HepG2 (cell line): ENCODE measurements at regions not wholly inside any gene's neighbourhood (a gene's known extent, or its start where the extent isn't known, plus 50 kb on each side); places are given as distances from the start of the nearest gene placed in this dataset.

Source experiments
- ATAC-seq: fragments of 200-7000 bp; cut with Tn5 transposase; 3 replicates; pipeline ENCODE4 v1.9.1; 2020; ENCODE audit warnings: mild to moderate bottlenecking, moderate library complexity
- BruUV-seq: library from RNA; stranded (reverse); fragments of 400-500 nt; replicated peaks from 2 replicates; lab custom pipeline; 2021; lab: Mats Ljungman, UMichigan
- CTCF ChIA-PET: fragments of 300-600 bp; formaldehyde crosslinking; extraction: SDS; loops from one replicate; lab custom pipeline; 2021; ENCODE audit warnings: low total read pairs, inconsistent platforms, low intra/inter-chr PET ratio; lab: Yijun Ruan, JAX
- POLR2A ChIA-PET: fragments of 350-600 bp; sonication (Branson Sonifier 250); formaldehyde crosslinking; loops from one replicate; lab custom pipeline; 2020; ENCODE audit warnings: antibody characterized with exemption, inconsistent platforms; lab: Yijun Ruan, JAX
- DNase-seq: peaks from one replicate; pipeline ENCODE4 v3.0.0-alpha.2; 2015; ENCODE audit warnings: low spot score
- FAIRE-seq: peaks from 3 replicates; lab custom pipeline; 2011; peaks lifted over from hg19 to GRCh38; lab: Jason Lieb, UNC
- H2AFZ ChIP-seq: one replicate; pipeline ENCODE4 v1.6.1; 2011; ENCODE audit warnings: low read length, inconsistent platforms
- H3K27ac ChIP-seq: fragments of 300-600 bp; 3 replicates; pipeline ENCODE4 v1.8.0; 2011; ENCODE audit warnings: mixed run types, mild to moderate bottlenecking, mixed read lengths, low read length, inconsistent platforms; ENCODE audit not compliant: insufficient read depth; ENCODE audit errors: extremely low read length
- H3K27me3 ChIP-seq, 2 experiments: fragments of 200-600 bp in 1 of 2; 2 replicates in 1 of 2; 3 replicates in 1 of 2; pipeline versions ENCODE4 v1.6.0 to v1.8.0; 2011; ENCODE audit warnings: low read length in 2 of 2, mild to moderate bottlenecking in 2 of 2, moderate library complexity in 2 of 2, inconsistent platforms in 1 of 2; ENCODE audit not compliant: insufficient read depth in 2 of 2, control insufficient read depth in 1 of 2
- H3K36me3 ChIP-seq, 2 experiments: fragments of 200-600 bp in 1 of 2; replicated peaks in 1 of 2; 2 replicates in 1 of 2; 3 replicates in 1 of 2; pipeline versions ENCODE4 v1.5.1 to v1.8.0; 2011; ENCODE audit warnings: low read length in 2 of 2, inconsistent platforms in 1 of 2; ENCODE audit not compliant: insufficient read depth in 2 of 2, control insufficient read depth in 1 of 2
- H3K4me1 ChIP-seq: 2 replicates; pipeline ENCODE4 v1.5.1; 2012; ENCODE audit warnings: low read length, inconsistent platforms; ENCODE audit not compliant: insufficient read depth
- H3K4me2 ChIP-seq: 2 replicates; pipeline ENCODE4 v1.6.0; 2011; ENCODE audit warnings: low read depth, low read length, inconsistent platforms
- H3K4me3 ChIP-seq, 3 experiments: fragments of 200-600 bp in 1 of 3; sonication (generic), shearing (Covaris generic) in 1 of 3; replicated peaks in 1 of 3; 2 replicates each; pipeline ENCODE4 v1.5.1; 2011 to 2016; ENCODE audit warnings: low read length in 3 of 3, inconsistent platforms in 2 of 3, low read depth in 2 of 3, mild to moderate bottlenecking in 2 of 3, control low read depth in 1 of 3, mixed read lengths in 1 of 3; ENCODE audit not compliant: insufficient read depth in 1 of 3
- H3K79me2 ChIP-seq: one replicate; pipeline ENCODE4 v1.6.1; 2011; ENCODE audit warnings: low read length, inconsistent platforms; ENCODE audit not compliant: insufficient read depth
- H3K9ac ChIP-seq: 2 replicates; pipeline ENCODE4 v1.6.0; 2011; ENCODE audit warnings: mild to moderate bottlenecking, low read depth, low read length, inconsistent platforms; ENCODE audit not compliant: insufficient read depth
- H3K9me3 ChIP-seq: 2 replicates; pipeline ENCODE4 v1.5.1; 2012; ENCODE audit warnings: mild to moderate bottlenecking, low read length
- H4K20me1 ChIP-seq: 2 replicates; pipeline ENCODE4 v1.6.0; 2011; ENCODE audit warnings: inconsistent platforms, mild to moderate bottlenecking, low read length, moderate library complexity; ENCODE audit not compliant: insufficient read depth
- AGO1 ChIP-seq: fragments of 200-400 bp; formaldehyde crosslinking; IDR thresholded peaks from 2 replicates; pipeline ENCODE4 v1.6.1; 2017; ENCODE audit warnings: mild to moderate bottlenecking, low read depth, low read length, moderate library complexity; ENCODE audit not compliant: poor library complexity, severe bottlenecking
- HMG20A ChIP-seq: IDR thresholded peaks from 2 replicates; pipeline ENCODE4 v1.6.1; 2016; ENCODE audit warnings: borderline replicate concordance
- NFRKB ChIP-seq: fragments of 450-650 bp; IDR thresholded peaks from 2 replicates; pipeline ENCODE4 v1.6.1; 2017
- PBX3 ChIP-seq: sonication (generic); formaldehyde crosslinking; IDR thresholded peaks from 2 replicates; pipeline ENCODE4 v1.8.1; 2023; ENCODE audit warnings: missing genetic modification reagents, inconsistent platforms, borderline replicate concordance
- PRDM15 ChIP-seq: sonication (generic); formaldehyde crosslinking; IDR thresholded peaks from 2 replicates; pipeline ENCODE4 v1.4.0; 2020; ENCODE audit warnings: missing genetic modification reagents
- ZMYM3 ChIP-seq: sonication (generic); formaldehyde crosslinking; IDR thresholded peaks from 2 replicates; pipeline ENCODE4 v1.5.1; 2020; ENCODE audit warnings: mild to moderate bottlenecking, missing genetic modification reagents
- ZNF563 ChIP-seq: sonication (generic); formaldehyde crosslinking; IDR thresholded peaks from 2 replicates; pipeline ENCODE4 v1.8.0; 2022; ENCODE audit warnings: mild to moderate bottlenecking, moderate library complexity, missing genetic modification reagents
- ZNF646 ChIP-seq: sonication (generic); formaldehyde crosslinking; IDR thresholded peaks from 2 replicates; pipeline ENCODE4 v1.9.0; 2021; ENCODE audit warnings: mild to moderate bottlenecking, missing genetic modification reagents
- WGBS: methylation state at CpG from one replicate; pipeline ENCODE4 v1.1.6; 2017; ENCODE audit warnings: low lambda C conversion rate; 5-methylcytosine and 5-hydroxymethylcytosine counted together
- in situ Hi-C: cut with HindIII; loops from 2 replicates; pipeline ENCODE4 v1.10.0; 2017; ENCODE audit warnings: low pct_unique_long_range_greater_than_20kb; ENCODE audit not compliant: extremely low pct_ligation_motif_present
- intact Hi-C: fragments of 100-400 bp; cut with micrococcal nuclease; formaldehyde crosslinking; loops from one replicate; pipeline ENCODE4 v1.10.0; 2022; ENCODE audit not compliant: unreplicated experiment

GRCh38 chr2:237217995-237218616 lies 132.4 kb downstream of the COPS8 start (continued):
- no peak for TF ChIP-seq ZNF646 (CRISPR knock-in tag)

GRCh38 chr2:237218756-237219155 lies 133.1 kb downstream of the COPS8 start:
- Histone ChIP-seq H3K4me2 (no peak overlapping the region), H3K36me3 (no peaks in the 10 kb centered on the region), H3K4me1 (no peaks in the 10 kb centered on the region), H3K4me3 (no peak overlapping the region), H3K9me3 (no peaks in the 10 kb centered on the region), H4K20me1 (no peaks in the 10 kb centered on the region), H2AFZ (no peak overlapping the region), H3K79me2 (no peaks in the 10 kb centered on the region), H3K9ac (no peak overlapping the region), H3K27me3 (peaks cover 0 to 13% of the 10 kb centered on the region in 2 experiments; a peak in 2 of 5 replicates), H3K27ac (no peak overlapping the region)
- BruUV-seq, result no TSS peak
- 0% methylated on average over 2 of the region's 2 CpGs for WGBS
- ChIA-PET CTCF (no interaction called here), POLR2A (no interaction called here)
- DNase-seq (no peak), FAIRE-seq (no peak), ATAC-seq (no peak)
- in situ Hi-C loops, result no loop called here
- intact Hi-C loops, result no loop called here
- no peak for TF ChIP-seq HMG20A (CRISPR knock-in tag)
- no peak for TF ChIP-seq PRDM15
- TF ChIP-seq AGO1, result no peak
- no peak for TF ChIP-seq PBX3 (CRISPR knock-in tag)
- no peak for TF ChIP-seq ZMYM3 (CRISPR knock-in tag)
- TF ChIP-seq ZNF563, result no peak
- TF ChIP-seq NFRKB, result no peak
